CD14-positive monocyte (primary cell): ENCODE measurements at regions not wholly inside any gene's neighbourhood (a gene's known extent, or its start where the extent isn't known, plus 50 kb on each side); places are given as distances from the start of the nearest gene placed in this dataset.

ENCODE experiments used
- DNase-seq, 3 donors: peaks; one replicate each; pipeline ENCODE4 v3.0.0-alpha.2; 2011 to 2022
- H2AFZ ChIP-seq: 2 replicates; pipeline ENCODE4 v1.6.0; 2012; ENCODE audit warnings: mild to moderate bottlenecking, low read depth, low read length, inconsistent platforms; ENCODE audit not compliant: insufficient read depth, poor library complexity, severe bottlenecking
- H3K27ac ChIP-seq, 2 donors: 1 replicate in 1 of 2; 2 replicates in 1 of 2; pipeline ENCODE4 v1.5.1; 2012 to 2013; ENCODE audit warnings: low read length in 2 of 2, control low read depth in 1 of 2, inconsistent platforms in 1 of 2, low read depth in 1 of 2, mild to moderate bottlenecking in 1 of 2
- H3K27me3 ChIP-seq, 2 donors: one replicate each; pipeline versions ENCODE4 v1.6.0 to v1.6.1; 2011 to 2013; ENCODE audit warnings: low read length in 2 of 2; ENCODE audit not compliant: control insufficient read depth in 2 of 2, insufficient read depth in 2 of 2
- H3K36me3 ChIP-seq, 2 donors: replicated peaks in 1 of 2; 1 replicate in 1 of 2; 2 replicates in 1 of 2; pipeline versions ENCODE4 v1.5.1 to v1.6.1; 2012 to 2013; ENCODE audit warnings: low read length in 2 of 2, control low read depth in 1 of 2, inconsistent platforms in 1 of 2, mild to moderate bottlenecking in 1 of 2; ENCODE audit not compliant: insufficient read depth in 2 of 2, control insufficient read depth in 1 of 2
- H3K4me1 ChIP-seq, 2 donors: 1 replicate in 1 of 2; 2 replicates in 1 of 2; pipeline versions ENCODE4 v1.5.1 to v1.6.1; 2012 to 2013; ENCODE audit warnings: low read length in 2 of 2, control low read depth in 1 of 2, inconsistent platforms in 1 of 2, mild to moderate bottlenecking in 1 of 2, moderate library complexity in 1 of 2; ENCODE audit not compliant: insufficient read depth in 2 of 2, control insufficient read depth in 1 of 2
- H3K4me2 ChIP-seq: replicated peaks from 2 replicates; pipeline ENCODE3; 2012; ENCODE audit warnings: low read length, moderate library complexity, mild to moderate bottlenecking; ENCODE audit not compliant: poor library complexity, severe bottlenecking; ENCODE audit errors: extremely low read depth
- H3K4me3 ChIP-seq, 3 experiments: fragments of 200-600 bp in 1 of 3; sonication (generic) in 1 of 3; replicated peaks in 1 of 3; 1 replicate in 2 of 3; 2 replicates in 1 of 3; pipeline ENCODE4 v1.5.1; 2011 to 2013; ENCODE audit warnings: low read length in 3 of 3, mild to moderate bottlenecking in 3 of 3, control low read depth in 2 of 3, low read depth in 2 of 3, inconsistent platforms in 1 of 3, moderate library complexity in 1 of 3
- H3K79me2 ChIP-seq: 2 replicates; pipeline ENCODE4 v1.6.0; 2012; ENCODE audit warnings: mild to moderate bottlenecking, control low read depth, inconsistent platforms, low read length, moderate library complexity; ENCODE audit not compliant: insufficient read depth
- H3K9ac ChIP-seq: 2 replicates; pipeline ENCODE4 v1.6.0; 2017; ENCODE audit warnings: low read length, mild to moderate bottlenecking; ENCODE audit not compliant: insufficient read depth, poor library complexity, severe bottlenecking
- H3K9me3 ChIP-seq, 2 donors: replicated peaks in 1 of 2; 1 replicate in 1 of 2; 2 replicates in 1 of 2; pipeline versions ENCODE4 v1.5.1 to v1.6.1; 2012 to 2013; ENCODE audit warnings: low read length in 2 of 2, control low read depth in 1 of 2; ENCODE audit not compliant: control insufficient read depth in 1 of 2, insufficient read depth in 1 of 2
- H4K20me1 ChIP-seq: 2 replicates; pipeline ENCODE4 v1.6.0; 2012; ENCODE audit warnings: mild to moderate bottlenecking, low read length, control low read depth, moderate library complexity; ENCODE audit not compliant: insufficient read depth
- H3K27ac Mint-ChIP-seq, 7 donors: one replicate each; pipeline ENCODE4 v1.8.0; 2020; ENCODE audit warnings: mild to moderate bottlenecking in 7 of 7, mixed read lengths in 7 of 7, moderate library complexity in 6 of 7, inconsistent platforms in 2 of 7
- H3K27me3 Mint-ChIP-seq, 3 donors: one replicate each; pipeline ENCODE4 v1.8.0; 2021 to 2022; ENCODE audit warnings: low read depth in 3 of 3, mild to moderate bottlenecking in 3 of 3, mixed read lengths in 3 of 3, moderate library complexity in 3 of 3, inconsistent platforms in 1 of 3
- H3K36me3 Mint-ChIP-seq, 2 donors: one replicate each; pipeline ENCODE4 v1.8.0; 2020; ENCODE audit warnings: mixed read lengths in 2 of 2, inconsistent platforms in 1 of 2, mild to moderate bottlenecking in 1 of 2
- H3K4me1 Mint-ChIP-seq: one replicate; pipeline ENCODE4 v1.8.0; 2020; ENCODE audit warnings: mild to moderate bottlenecking, mixed read lengths
- H3K4me3 Mint-ChIP-seq, 2 donors: one replicate each; pipeline ENCODE4 v1.8.0; 2020; ENCODE audit warnings: mild to moderate bottlenecking in 2 of 2, mixed read lengths in 2 of 2, moderate library complexity in 1 of 2
- H3K9me3 Mint-ChIP-seq, 7 donors: one replicate each; pipeline ENCODE4 v1.8.0; 2020 to 2022; ENCODE audit warnings: mixed read lengths in 7 of 7, mild to moderate bottlenecking in 6 of 7, moderate library complexity in 6 of 7, inconsistent platforms in 2 of 7
- WGBS: methylation state at CpG from one replicate; pipeline ENCODE4 v1.1.5; 2013; ENCODE audit warnings: missing lambda C conversion rate; ENCODE audit not compliant: insufficient coverage; 5-methylcytosine and 5-hydroxymethylcytosine counted together
- intact Hi-C, 2 donors: fragments of 100-400 bp; cut with micrococcal nuclease; formaldehyde crosslinking; loops; one replicate each; pipeline versions ENCODE4 v1.15.0 to v1.15.1; 2023
- TF ChIP-seq, protein P1 (sequence below): fragments of 200-600 bp; IDR thresholded peaks from one replicate; pipeline ENCODE4 v1.8.0; 2022; ENCODE audit warnings: antibody characterized with exemption, mild to moderate bottlenecking

DNA sequence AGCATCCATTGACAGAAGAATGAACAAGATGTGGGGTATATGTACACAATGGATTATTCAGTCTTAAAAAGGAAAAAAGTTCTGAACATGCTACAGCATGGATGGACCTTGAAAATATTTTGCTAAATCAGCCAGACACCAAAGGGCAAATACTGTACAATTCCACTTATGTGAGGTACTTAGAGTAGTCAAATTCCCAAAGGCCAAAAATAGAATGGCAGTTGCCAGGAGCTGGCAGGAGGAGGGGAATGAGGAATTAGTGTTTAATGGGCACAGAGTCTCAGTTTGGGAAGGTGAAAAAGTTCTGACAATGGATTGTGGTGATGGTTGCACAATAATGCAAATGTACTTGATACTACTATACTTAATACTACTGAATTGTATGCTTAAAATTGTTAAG lies 193.2 kb downstream of the MBD2 start:
- no peak overlapping the region for H2AFZ ChIP-seq
- no peaks in the 10 kb centered on the region for H3K36me3 ChIP-seq
- H3K36me3 Mint-ChIP-seq, result no peaks in the 10 kb centered on the region

DNA sequence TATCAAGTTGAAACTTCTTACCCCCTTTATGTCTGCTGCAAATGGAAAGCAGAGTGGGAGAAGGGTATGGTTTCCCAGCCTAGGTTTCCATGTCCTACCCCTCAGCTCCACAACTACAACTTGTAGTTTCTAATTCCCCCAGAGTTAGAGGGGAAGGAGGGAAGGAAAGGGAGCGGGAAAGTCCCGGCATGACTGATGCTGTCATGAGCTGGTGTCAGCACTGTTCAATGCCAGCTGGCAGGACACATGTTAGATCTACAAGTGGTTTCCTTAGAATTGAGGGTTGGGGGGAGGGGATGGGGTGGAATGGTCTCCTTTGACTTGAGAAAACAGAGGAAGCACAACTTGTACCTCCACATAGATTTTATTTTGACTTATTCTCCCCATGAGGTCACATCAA lies 194.0 kb downstream of the MBD2 start:
- no peak overlapping the region for H2AFZ ChIP-seq
- Mint-ChIP-seq H3K9me3 (peaks cover 0 to 4% (median 1%) of the 10 kb centered on the region in 7 donors), H3K36me3 (no peaks in the 10 kb centered on the region), H3K4me1 (no peaks in the 10 kb centered on the region), H3K27ac (no peak overlapping the region), H3K4me3 (no peak overlapping the region), H3K27me3 (peaks cover 0 to 4% (median 3%) of the 10 kb centered on the region in 3 donors)
- H3K9ac ChIP-seq, result no peak overlapping the region
- intact Hi-C loops, result no loop called here
- H3K9me3 ChIP-seq, result no peaks in the 10 kb centered on the region
- 86% methylated on average over 2 of the region's 2 CpGs for WGBS
- no peaks in the 10 kb centered on the region for H3K4me1 ChIP-seq
- H3K79me2 ChIP-seq, result no peaks in the 10 kb centered on the region
- H3K4me2 ChIP-seq, result no peak overlapping the region
- no peak overlapping the region for H3K4me3 ChIP-seq
- no peaks in the 10 kb centered on the region for H3K27me3 ChIP-seq
- TF ChIP-seq, protein P1, sequence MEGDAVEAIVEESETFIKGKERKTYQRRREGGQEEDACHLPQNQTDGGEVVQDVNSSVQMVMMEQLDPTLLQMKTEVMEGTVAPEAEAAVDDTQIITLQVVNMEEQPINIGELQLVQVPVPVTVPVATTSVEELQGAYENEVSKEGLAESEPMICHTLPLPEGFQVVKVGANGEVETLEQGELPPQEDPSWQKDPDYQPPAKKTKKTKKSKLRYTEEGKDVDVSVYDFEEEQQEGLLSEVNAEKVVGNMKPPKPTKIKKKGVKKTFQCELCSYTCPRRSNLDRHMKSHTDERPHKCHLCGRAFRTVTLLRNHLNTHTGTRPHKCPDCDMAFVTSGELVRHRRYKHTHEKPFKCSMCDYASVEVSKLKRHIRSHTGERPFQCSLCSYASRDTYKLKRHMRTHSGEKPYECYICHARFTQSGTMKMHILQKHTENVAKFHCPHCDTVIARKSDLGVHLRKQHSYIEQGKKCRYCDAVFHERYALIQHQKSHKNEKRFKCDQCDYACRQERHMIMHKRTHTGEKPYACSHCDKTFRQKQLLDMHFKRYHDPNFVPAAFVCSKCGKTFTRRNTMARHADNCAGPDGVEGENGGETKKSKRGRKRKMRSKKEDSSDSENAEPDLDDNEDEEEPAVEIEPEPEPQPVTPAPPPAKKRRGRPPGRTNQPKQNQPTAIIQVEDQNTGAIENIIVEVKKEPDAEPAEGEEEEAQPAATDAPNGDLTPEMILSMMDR, result no peak
- no peaks in the 10 kb centered on the region for H4K20me1 ChIP-seq
- DNase-seq, result no peak
- H3K36me3 ChIP-seq, result no peaks in the 10 kb centered on the region
- H3K27ac ChIP-seq, result no peak overlapping the region

More for the DNA sequence above, 193.2 kb downstream of the MBD2 start:
- H3K27ac ChIP-seq, result no peak overlapping the region
- TF ChIP-seq, protein P1, result no peak
- H3K9me3 ChIP-seq, result no peaks in the 10 kb centered on the region
- H3K79me2 ChIP-seq, result no peaks in the 10 kb centered on the region
- no peak overlapping the region for H3K4me2 ChIP-seq
- H4K20me1 ChIP-seq, result no peaks in the 10 kb centered on the region
- peak overlapping the region in 1 of 7 donors; percentile 69 for H3K27ac Mint-ChIP-seq
- H3K4me3 ChIP-seq, result no peak overlapping the region
- no peak for DNase-seq
- peaks cover 0 to 4% (median 3%) of the 10 kb centered on the region in 3 donors for H3K27me3 Mint-ChIP-seq
- no peak overlapping the region for H3K9ac ChIP-seq
- no peak overlapping the region for H3K4me3 Mint-ChIP-seq
- H3K9me3 Mint-ChIP-seq, result peaks cover 0 to 4% (median 1%) of the 10 kb centered on the region in 7 donors
- H3K27me3 ChIP-seq, result no peaks in the 10 kb centered on the region
- intact Hi-C loops, result no loop called here
- H3K4me1 Mint-ChIP-seq, result no peaks in the 10 kb centered on the region
- no peaks in the 10 kb centered on the region for H3K4me1 ChIP-seq
